Activated T-helper 9 cell treated with anti-CD3 and anti-CD28 coated beads, Interleukin-2, amount 50 U/mL, for 16 hours (primary cell): ENCODE measurements at regions not wholly inside any gene's neighbourhood (a gene's known extent, or its start where the extent isn't known, plus 50 kb on each side); places are given as distances from the start of the nearest gene placed in this dataset.

Experiments
- DNase-seq: peaks from one replicate; pipeline ENCODE4 v3.0.0-alpha.2; 2020; ENCODE audit warnings: low read depth

- DNase-seq, result no peak
Observed at GRCh38 chr17:36867716-36868341, 69.4 kb upstream of the LHX1 start.

GRCh38 chr17:36868777-36869176 is 68.5 kb upstream of the LHX1 start:
- DNase-seq, result no peak

- no peak for DNase-seq
Observed at GRCh38 chr17:36869441-36869840, 67.8 kb upstream of the LHX1 start.

- DNase-seq, result no peak
Observed at GRCh38 chr17:36869856-36870719, 67.2 kb upstream of the LHX1 start.

GRCh38 chr17:36870720-36870999 is 66.6 kb upstream of the LHX1 start:
- DNase-seq, result no peak

- DNase-seq, result no peak
Observed at GRCh38 chr17:36875698-36876293, 61.5 kb upstream of the LHX1 start.

GRCh38 chr17:36876966-36877365 is 60.3 kb upstream of the LHX1 start:
- no peak for DNase-seq

- DNase-seq, result no peak
Observed at GRCh38 chr17:36877771-36878170, 59.5 kb upstream of the LHX1 start.

- no peak for DNase-seq
Observed at GRCh38 chr17:36878216-36878615, 59.1 kb upstream of the LHX1 start.

GRCh38 chr17:36879027-36879426 is 58.2 kb upstream of the LHX1 start:
- DNase-seq, result no peak

GRCh38 chr17:36879624-36880131 is 57.6 kb upstream of the LHX1 start:
- DNase-seq, result no peak

GRCh38 chr17:36880268-36880905 is 56.9 kb upstream of the LHX1 start:
- DNase-seq, result no peak

GRCh38 chr17:36881323-36881722 is 56.0 kb upstream of the LHX1 start:
- no peak for DNase-seq

- DNase-seq, result no peak
Observed at GRCh38 chr17:36884495-36885152, 52.7 kb upstream of the LHX1 start.

GRCh38 chr17:36885153-36885735 is 52.0 kb upstream of the LHX1 start:
- DNase-seq, result no peak

- no peak for DNase-seq
Observed at GRCh38 chr17:36885771-36886377, 51.4 kb upstream of the LHX1 start.
